Smooth muscle cell (in vitro differentiated cells): ENCODE measurements at regions not wholly inside any gene's neighbourhood (a gene's known extent, or its start where the extent isn't known, plus 50 kb on each side); places are given as distances from the start of the nearest gene placed in this dataset.

Experiments
- DNase-seq: peaks from one replicate; lab custom pipeline; 2025; ENCODE audit not compliant: unreplicated experiment; lab: John Stamatoyannopoulos, UW
- H2AFZ ChIP-seq: fragments of 200-600 bp; sonication (generic); 2 replicates; pipeline ENCODE4 v1.6.0; 2016; ENCODE audit warnings: antibody characterized with exemption, low read depth, mild to moderate bottlenecking
- H3F3A ChIP-seq: fragments of 200-600 bp; sonication (generic); 2 replicates; pipeline ENCODE4 v1.6.0; 2017; ENCODE audit warnings: antibody characterized with exemption, low read depth
- H3K27ac ChIP-seq: fragments of 200-600 bp; sonication (generic); 2 replicates; pipeline ENCODE4 v1.5.1; 2016; ENCODE audit warnings: low read depth, mild to moderate bottlenecking
- H3K27me3 ChIP-seq: fragments of 200-600 bp; sonication (generic); 2 replicates; pipeline ENCODE4 v1.6.1; 2016; ENCODE audit warnings: low read depth, mild to moderate bottlenecking
- H3K36me3 ChIP-seq: fragments of 200-600 bp; sonication (generic); 2 replicates; pipeline ENCODE4 v1.5.1; 2016; ENCODE audit warnings: low read depth
- H3K4me1 ChIP-seq: fragments of 200-600 bp; sonication (generic); 2 replicates; pipeline ENCODE4 v1.5.1; 2016; ENCODE audit warnings: low read depth
- H3K4me2 ChIP-seq: fragments of 200-600 bp; sonication (generic); 2 replicates; pipeline ENCODE4 v1.6.0; 2016; ENCODE audit warnings: mild to moderate bottlenecking
- H3K4me3 ChIP-seq: fragments of 200-600 bp; sonication (generic); 2 replicates; pipeline ENCODE4 v1.5.1; 2016; ENCODE audit warnings: mild to moderate bottlenecking
- H3K79me2 ChIP-seq: fragments of 200-600 bp; sonication (generic); 2 replicates; pipeline ENCODE4 v1.6.0; 2016; ENCODE audit warnings: low read depth, mild to moderate bottlenecking
- H3K9ac ChIP-seq: fragments of 200-600 bp; sonication (generic); 2 replicates; pipeline ENCODE4 v1.6.0; 2016; ENCODE audit warnings: low read depth
- H3K9me3 ChIP-seq: fragments of 200-600 bp; sonication (generic); replicated peaks from 2 replicates; pipeline ENCODE4 v1.5.1; 2016; ENCODE audit warnings: low read depth
- H4K20me1 ChIP-seq: fragments of 200-600 bp; sonication (generic); 2 replicates; pipeline ENCODE4 v1.6.0; 2016; ENCODE audit warnings: low read depth
- CTCF ChIP-seq: fragments of 200-600 bp; sonication (generic); IDR thresholded peaks from 2 replicates; pipeline ENCODE4 v1.5.1; 2017; ENCODE audit warnings: borderline replicate concordance, mild to moderate bottlenecking, antibody characterized with exemption; ENCODE audit not compliant: insufficient read depth, poor library complexity, severe bottlenecking
- WGBS: methylation state at CpG from one replicate; pipeline ENCODE4 v1.1.7; 2016; ENCODE audit warnings: low lambda C conversion rate; 5-methylcytosine and 5-hydroxymethylcytosine counted together

GRCh38 chr4:28227764-28228163 is 1367.1 kb downstream of the STIM2 start:
- no peaks in the 10 kb centered on the region for H3K36me3 ChIP-seq
- no peaks in the 10 kb centered on the region for H3F3A ChIP-seq
- no peaks in the 10 kb centered on the region for H3K79me2 ChIP-seq
- no peaks in the 10 kb centered on the region for H4K20me1 ChIP-seq
- H3K4me2 ChIP-seq = no peak overlapping the region
- H3K9me3 ChIP-seq = no peaks in the 10 kb centered on the region
- H3K4me1 ChIP-seq = peaks cover 15% of the 10 kb centered on the region
- no peak for TF ChIP-seq CTCF
- 47% methylated on average over 1 of the region's 1 CpG for WGBS
- no peak overlapping the region for H3K27ac ChIP-seq
- DNase-seq = no peak
- no peak overlapping the region for H3K9ac ChIP-seq
- H3K27me3 ChIP-seq = no peaks in the 10 kb centered on the region
- H2AFZ ChIP-seq = no peak overlapping the region
- H3K4me3 ChIP-seq = no peak overlapping the region

GRCh38 chr4:28228561-28229491 is 1368.2 kb downstream of the STIM2 start:
- Histone ChIP-seq H3K79me2 (no peaks in the 10 kb centered on the region), H3K9ac (no peak overlapping the region), H3K27me3 (no peaks in the 10 kb centered on the region), H3F3A (no peaks in the 10 kb centered on the region), H3K27ac (no peak overlapping the region), H3K4me2 (no peak overlapping the region), H3K4me1 (peaks cover 15% of the 10 kb centered on the region), H3K36me3 (no peaks in the 10 kb centered on the region), H3K4me3 (no peak overlapping the region), H2AFZ (peak overlapping the region; percentile 4), H4K20me1 (no peaks in the 10 kb centered on the region), H3K9me3 (no peaks in the 10 kb centered on the region)
- no peak for TF ChIP-seq CTCF
- no peak for DNase-seq
- WGBS = 23% methylated on average over 1 of the region's 1 CpG

DNA sequence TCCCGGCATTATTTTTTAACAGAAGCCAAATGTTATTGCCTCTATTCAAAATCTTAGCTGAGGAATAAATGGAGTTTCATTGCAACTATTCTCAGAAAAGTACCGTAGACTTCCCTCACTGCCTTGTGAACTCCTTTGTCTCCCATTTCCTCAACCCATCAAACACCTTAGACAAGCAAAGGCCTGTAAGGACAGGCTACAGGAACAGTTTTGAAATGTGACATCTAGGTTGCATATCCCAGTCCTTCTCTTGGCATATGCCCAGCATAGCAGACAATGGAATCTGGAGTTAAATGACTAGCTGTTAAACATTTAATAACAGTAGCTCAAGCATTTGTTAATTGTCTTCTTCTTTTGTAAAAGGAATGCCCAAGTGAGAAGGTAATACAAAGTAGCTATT is 1371.7 kb downstream of the STIM2 start:
- Histone ChIP-seq H3K4me1 (peaks cover 12% of the 10 kb centered on the region), H3K9ac (no peak overlapping the region), H3K79me2 (no peaks in the 10 kb centered on the region), H3K4me3 (no peak overlapping the region), H3K27me3 (no peaks in the 10 kb centered on the region), H4K20me1 (no peaks in the 10 kb centered on the region), H3F3A (no peaks in the 10 kb centered on the region), H2AFZ (no peak overlapping the region), H3K36me3 (no peaks in the 10 kb centered on the region), H3K4me2 (no peak overlapping the region), H3K9me3 (no peaks in the 10 kb centered on the region), H3K27ac (no peak overlapping the region)
- WGBS = 89% methylated on average over 2 of the region's 2 CpGs
- DNase-seq = no peak
- TF ChIP-seq CTCF = no peak

- H3K4me1 ChIP-seq = peaks cover 12% of the 10 kb centered on the region
- no peaks in the 10 kb centered on the region for H3K9me3 ChIP-seq
- no peak overlapping the region for H3K4me2 ChIP-seq
- H3K27me3 ChIP-seq = no peaks in the 10 kb centered on the region
- no peaks in the 10 kb centered on the region for H3K79me2 ChIP-seq
- no peak overlapping the region for H3K9ac ChIP-seq
- no peak overlapping the region for H2AFZ ChIP-seq
- H3K36me3 ChIP-seq = no peaks in the 10 kb centered on the region
- H3K27ac ChIP-seq = no peak overlapping the region
- DNase-seq = no peak
- H3K4me3 ChIP-seq = no peak overlapping the region
- no peaks in the 10 kb centered on the region for H3F3A ChIP-seq
- no peaks in the 10 kb centered on the region for H4K20me1 ChIP-seq
- TF ChIP-seq CTCF = no peak
- WGBS = 48% methylated on average over 1 of the region's 1 CpG
Measured at GRCh38 chr4:28232951-28233350, 1372.3 kb downstream of the STIM2 start.
